GM18519 (cell line): ENCODE measurements at regions not wholly inside any gene's neighbourhood (a gene's known extent, or its start where the extent isn't known, plus 50 kb on each side); places are given as distances from the start of the nearest gene placed in this dataset.

Source experiments
- ATAC-seq: cut with Tn5 transposase; IDR thresholded peaks from one replicate; pipeline ENCODE4 v1.9.1; 2021; ENCODE audit warnings: mild to moderate bottlenecking, moderate library complexity; ENCODE audit not compliant: unreplicated experiment, low FRiP score

DNA sequence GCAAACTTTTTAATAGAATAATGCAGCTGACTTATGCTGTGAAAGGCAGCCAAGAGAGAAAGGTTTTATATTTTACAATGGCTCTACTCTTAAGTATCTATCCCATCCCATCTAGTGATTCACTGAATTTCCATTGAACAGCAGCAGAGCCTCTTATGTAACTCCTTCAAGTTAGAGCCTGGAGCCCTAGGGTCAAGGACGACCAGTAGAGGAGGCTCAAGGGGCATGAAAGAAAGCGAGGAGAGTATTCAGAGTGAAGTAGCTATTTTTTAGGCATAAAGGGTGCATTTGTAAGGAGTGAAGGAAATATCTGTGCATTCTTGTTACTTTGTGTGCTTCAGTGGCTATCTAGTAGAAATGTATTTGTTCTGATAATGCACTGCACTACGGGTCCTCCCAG, 180.2 kb upstream of the TPK1 start:
- ATAC-seq = no peak

DNA sequence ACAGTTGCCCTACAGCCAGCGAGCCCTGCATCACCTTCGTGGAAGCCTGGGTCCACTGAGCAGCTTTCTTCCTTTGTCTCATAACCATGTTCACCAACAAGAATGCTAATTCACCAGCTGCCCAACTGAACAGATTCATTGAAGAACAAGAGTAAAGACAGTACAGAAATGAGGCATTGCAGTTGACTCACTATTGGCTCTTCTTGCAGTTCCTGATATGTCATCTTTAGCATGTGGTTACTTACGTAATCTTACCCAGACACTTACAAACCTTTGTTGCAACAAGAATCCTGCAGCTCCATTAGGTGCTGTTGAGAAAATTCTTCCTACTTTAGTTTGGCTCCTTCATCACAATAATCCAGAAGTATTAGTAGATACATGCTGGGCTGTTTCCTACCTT, 174.0 kb upstream of the TPK1 start:
- no peak for ATAC-seq

DNA sequence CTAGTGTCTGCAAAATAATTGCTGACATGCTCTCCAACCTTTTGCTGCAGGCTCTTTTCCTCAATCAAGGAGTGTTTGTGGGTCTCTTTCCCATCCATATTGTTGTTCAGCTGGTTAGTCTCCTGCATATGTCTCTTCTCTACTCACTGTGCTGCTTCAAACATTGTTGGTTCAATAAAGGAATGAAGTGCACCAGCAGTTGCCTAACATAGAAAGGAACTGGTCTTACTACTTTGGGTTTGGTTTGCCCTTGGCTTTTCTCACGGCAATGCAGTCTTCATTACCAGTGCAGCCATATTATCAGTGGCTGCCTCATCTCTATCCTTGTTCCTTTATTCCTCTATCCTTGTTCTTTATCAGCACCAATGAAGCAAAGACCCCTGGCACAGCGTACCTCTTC, 169.7 kb upstream of the TPK1 start:
- no peak for ATAC-seq

DNA sequence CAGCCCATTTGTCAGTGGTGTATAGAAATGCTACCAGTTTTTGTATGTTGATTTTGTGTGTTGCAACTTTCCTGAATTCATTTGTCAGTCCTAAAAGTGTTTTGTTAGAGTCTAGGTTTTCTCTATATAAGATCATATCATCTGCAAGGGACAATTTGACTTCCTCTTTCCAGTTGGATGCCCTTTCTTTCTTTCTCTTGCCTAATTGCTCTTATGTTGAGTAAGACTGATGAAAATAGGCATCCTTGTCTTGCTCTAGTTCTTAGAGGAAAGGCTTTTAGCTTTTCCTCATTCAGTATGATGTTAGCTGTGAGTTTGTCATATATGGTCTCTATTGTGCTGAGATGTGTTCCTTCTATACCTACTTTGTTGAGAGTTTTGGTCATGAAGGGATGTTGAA, 161.7 kb upstream of the TPK1 start:
- no peak for ATAC-seq

DNA sequence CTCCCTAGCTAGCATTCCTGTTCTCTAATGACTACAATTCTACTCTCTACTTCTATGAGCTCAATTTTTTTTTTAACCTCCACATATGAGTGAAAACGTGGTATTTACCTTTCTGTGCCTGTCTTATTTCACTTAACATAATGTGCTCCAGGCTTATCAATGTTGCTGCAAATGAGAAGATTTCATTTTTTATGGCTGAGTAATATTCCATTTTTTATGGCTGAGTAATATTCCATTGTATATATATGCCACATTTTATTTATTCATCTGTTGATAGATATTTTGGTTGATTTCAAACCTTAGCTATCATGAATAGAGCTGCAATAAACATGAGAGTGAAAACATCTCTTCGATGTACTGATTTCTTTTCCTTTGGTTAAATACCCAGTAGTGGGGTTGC, 159.6 kb upstream of the TPK1 start:
- no peak for ATAC-seq

DNA sequence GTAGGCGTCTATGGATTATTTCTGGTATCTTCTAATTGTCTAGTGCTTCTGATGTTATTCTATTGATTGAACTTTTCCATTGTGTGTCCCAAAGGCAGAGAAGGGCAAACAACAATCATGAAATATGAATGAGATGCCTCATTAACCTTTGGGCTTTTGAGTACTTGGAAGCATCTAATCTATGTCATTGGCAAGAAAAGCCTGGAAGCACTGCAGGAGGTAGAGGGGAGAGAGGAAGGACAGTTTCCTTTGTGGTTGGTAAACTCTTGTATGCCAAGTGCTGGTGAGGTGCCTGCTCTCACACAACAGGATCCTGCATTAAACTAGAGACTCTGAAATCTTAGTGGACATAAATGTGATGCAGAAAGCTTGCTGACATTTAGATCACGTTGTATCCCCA, 155.2 kb upstream of the TPK1 start:
- no peak for ATAC-seq

DNA sequence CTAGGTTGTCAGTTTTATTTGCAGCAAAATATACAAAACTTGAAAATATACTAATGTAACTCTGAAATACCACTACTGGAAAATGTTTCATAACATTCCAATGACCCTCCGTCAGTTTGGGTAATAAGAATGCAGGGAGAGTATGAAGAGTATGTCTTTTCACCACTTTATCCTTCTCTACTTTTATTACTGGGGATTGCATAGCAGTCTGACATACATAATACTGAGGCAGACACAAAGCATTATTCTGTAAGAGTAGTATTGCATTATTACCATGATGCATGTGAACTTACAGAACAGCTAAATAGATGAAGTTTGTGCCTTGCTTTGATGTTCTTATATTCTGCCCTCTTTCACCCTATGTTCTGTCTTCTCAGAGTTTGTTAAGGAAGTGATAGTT, 151.8 kb upstream of the TPK1 start:
- ATAC-seq = no peak

GRCh38 chr7:144982133-144982532, 146.3 kb upstream of the TPK1 start:
- ATAC-seq = no peak

DNA sequence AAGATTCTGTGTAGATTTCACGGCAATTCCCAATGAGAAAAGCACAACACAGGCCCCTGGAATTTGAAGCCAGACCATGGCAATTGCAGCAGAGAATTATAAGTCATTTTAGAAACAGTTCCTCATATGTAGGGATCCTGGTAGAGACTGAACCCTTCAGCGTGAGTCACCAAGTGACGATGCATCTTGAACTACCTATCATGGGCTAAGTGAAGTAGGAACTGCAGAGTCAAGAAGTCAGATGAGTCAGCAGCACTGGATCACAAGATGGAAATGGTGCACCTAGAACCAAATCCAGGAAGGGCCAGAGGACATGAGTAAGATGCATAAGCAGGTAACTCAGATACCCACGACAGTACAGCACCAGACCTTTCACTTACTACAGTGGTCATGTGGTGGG, 140.0 kb upstream of the TPK1 start:
- no peak for ATAC-seq

DNA sequence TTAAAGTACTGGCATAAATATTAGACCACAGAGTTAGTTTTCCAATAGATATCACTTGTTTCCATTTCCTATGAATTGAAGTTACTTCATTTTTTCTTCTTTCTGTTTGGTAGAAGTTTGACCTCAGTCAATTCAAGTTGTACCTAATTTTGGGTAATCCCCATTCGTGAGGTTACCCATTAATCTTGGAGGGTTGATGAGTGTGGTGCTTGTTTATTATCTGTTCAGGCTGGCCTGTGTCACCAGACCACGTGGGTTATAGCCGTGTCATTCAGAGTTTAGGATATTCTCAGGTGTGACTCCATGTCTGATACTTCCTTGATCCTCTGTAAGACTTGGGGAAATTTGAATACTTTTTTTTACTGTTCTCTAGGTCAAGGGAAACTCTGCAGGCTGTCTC, 133.9 kb upstream of the TPK1 start:
- ATAC-seq = no peak

DNA sequence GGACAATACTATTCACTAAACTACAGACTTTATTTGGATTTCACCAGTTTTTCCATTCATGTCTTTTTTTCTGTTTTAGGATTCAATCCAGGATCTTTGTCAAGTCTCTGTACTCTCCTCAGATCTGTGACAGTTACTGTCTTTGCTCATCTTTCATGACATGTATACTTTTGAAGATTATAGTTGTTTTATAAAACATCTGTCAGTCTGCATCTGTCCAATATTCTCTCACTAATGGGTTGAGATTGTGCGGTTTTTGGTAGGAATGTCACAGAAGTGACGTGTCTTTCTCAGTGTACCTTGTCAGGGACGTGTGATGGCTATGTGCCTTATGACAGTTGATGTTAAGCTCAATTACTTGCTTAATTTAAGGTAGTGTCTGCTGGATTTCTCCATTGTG, 124.9 kb upstream of the TPK1 start:
- ATAC-seq = no peak

DNA sequence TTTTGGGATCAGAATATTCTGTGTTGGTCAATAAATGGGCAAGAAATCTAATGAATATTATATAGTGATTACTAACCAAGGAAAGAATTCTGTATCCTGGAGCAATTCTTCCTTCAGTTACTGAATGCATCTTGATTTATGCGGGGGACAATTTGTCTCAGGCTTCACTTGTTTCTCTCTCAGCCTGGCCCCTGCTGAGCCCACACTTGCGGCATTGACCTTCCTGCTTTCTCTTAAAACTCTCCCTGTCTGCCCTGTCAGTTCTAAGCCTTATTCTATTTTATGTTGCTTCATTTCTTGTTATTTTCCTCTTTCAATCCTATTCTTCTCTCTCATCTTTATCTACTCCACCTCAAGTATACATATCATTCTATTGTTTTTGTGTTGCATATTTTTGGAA, 122.1 kb upstream of the TPK1 start:
- no peak for ATAC-seq

- ATAC-seq = no peak
Observed at GRCh38 chr7:144955422-144955821, 119.6 kb upstream of the TPK1 start.

DNA sequence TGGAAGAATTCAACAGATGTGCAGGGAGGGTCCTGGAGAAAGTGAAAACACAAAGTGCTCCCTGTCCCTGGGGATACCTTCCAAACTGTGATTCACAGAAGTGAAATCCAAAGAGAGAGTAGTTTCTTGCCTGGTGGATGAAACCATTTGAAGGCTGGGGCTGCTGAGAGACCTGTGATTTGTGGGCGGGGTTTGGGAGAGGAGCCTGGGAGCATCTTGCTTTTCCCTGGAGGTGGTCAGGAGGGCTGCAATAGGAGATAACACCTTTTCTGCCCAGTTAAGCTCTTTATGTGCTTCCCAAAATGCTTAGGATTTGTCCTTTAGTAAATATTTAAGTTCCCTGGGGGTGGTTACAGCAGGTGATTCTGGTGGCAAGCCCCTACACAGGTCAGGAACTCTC, 105.3 kb upstream of the TPK1 start:
- no peak for ATAC-seq

- no peak for ATAC-seq
Observed at GRCh38 chr7:144937199-144937598, 101.3 kb upstream of the TPK1 start.

- no peak for ATAC-seq
Observed at GRCh38 chr7:144936314-144936713, 100.5 kb upstream of the TPK1 start.

GRCh38 chr7:144910411-144910810, 74.6 kb upstream of the TPK1 start:
- no peak for ATAC-seq

DNA sequence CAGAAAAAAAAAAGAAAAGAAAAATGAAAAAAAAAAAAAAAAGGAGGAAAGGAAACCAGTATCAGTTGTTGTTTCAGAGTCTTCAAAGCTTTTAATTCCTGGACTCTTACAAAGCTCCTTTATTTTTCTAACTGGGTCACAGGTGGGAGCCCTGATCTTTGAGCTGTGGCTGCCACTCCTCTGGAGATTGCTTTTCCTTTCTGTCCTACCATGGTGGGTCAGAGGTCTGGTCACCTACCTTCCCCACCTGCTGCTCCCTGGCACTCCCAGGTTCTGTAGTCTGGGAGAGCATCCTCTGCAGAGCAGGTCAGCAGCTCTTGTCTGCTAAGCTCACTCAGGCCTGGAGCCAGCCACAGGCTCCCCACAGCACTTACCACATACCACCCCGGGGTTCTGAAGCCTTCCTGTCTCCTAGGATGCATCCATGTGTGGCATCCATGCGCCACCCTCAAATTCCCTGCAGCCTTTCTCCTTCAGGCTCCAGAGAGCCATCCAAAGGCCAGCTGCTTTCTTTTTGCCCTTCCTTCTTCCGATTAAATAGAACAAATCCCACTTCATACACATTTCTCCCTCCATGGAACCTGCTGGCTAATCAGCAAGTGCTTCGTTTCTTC, 73.2 kb upstream of the TPK1 start:
- ATAC-seq = no peak

DNA sequence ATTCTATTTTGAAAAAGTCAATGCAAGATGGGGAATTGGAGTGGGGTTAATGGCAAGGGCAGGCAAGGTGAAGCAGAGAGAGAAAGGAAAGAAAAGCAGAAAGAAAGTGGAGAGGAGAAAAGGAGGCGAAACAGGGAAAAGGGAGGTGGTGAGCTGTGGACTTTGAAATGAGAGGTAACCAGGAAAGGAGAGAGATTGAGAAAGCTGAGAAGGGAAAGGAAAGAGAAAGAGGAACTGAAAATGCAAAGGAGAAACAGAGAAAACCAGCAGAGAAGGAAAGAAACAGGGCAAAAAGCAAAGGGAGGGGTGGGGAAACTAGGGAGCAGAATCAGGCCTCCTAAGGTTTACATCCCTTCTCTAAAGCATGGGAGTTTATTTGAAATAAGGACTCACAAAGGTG, 72.5 kb upstream of the TPK1 start:
- ATAC-seq = no peak

DNA sequence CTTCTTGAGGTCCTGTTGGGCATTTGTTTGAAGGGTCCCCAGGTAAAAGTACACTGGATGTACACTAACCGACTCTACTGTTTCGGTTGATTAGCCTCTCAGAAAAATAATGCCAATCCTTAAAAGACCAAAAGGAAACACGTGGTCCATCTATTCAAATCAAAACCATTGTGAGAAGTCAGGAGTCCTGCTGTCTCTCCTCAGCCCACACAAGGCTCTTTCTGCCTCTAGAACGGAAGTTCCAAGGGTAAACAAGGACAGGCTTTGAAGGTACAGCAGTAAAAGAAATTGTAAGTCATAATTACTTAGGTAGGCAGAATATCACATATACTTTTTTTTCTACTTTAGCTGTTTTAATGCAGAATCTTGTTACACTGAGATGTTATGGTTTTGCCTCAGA, 71.7 kb upstream of the TPK1 start:
- ATAC-seq = peak; percentile 95

GRCh38 chr7:144903201-144903600, 67.3 kb upstream of the TPK1 start:
- no peak for ATAC-seq

- ATAC-seq = no peak
Observed at GRCh38 chr7:144892761-144893160, 56.9 kb upstream of the TPK1 start.
